Mucosa of descending colon (tissue), 3 donors: ENCODE measurements at regions not wholly inside any gene's neighbourhood (a gene's known extent, or its start where the extent isn't known, plus 50 kb on each side); places are given as distances from the start of the nearest gene placed in this dataset.

Experiments used
- ATAC-seq: fragments of 200-7000 bp; cut with Tn5 transposase; one replicate; pipeline ENCODE4 v1.9.1; 2020; ENCODE audit warnings: mild to moderate bottlenecking, moderate library complexity
- DNase-seq, 3 donors: peaks; one replicate each; pipeline ENCODE4 v3.0.0-alpha.2; 2020
- H3K36me3 ChIP-seq: fragments of 200-600 bp; one replicate; pipeline ENCODE4 v1.8.0; 2021; ENCODE audit warnings: low read depth, mild to moderate bottlenecking
- H3K4me1 ChIP-seq: fragments of 200-600 bp; one replicate; pipeline ENCODE4 v1.8.0; 2021; ENCODE audit warnings: low read depth, mild to moderate bottlenecking
- H3K4me3 ChIP-seq: fragments of 200-600 bp; one replicate; pipeline ENCODE4 v1.8.0; 2021; ENCODE audit warnings: mild to moderate bottlenecking
- H3K9me3 ChIP-seq: fragments of 200-600 bp; one replicate; pipeline ENCODE4 v1.8.0; 2021; ENCODE audit warnings: mild to moderate bottlenecking
- intact Hi-C, 2 donors: fragments of 100-400 bp; cut with DNase I in 1 of 2; cut with micrococcal nuclease in 1 of 2; formaldehyde crosslinking; loops; one replicate each; pipeline versions ENCODE4 v1.11.0 to v1.11.1; 2022; cut with DNase I, micrococcal nuclease
- TF ChIP-seq, protein P1 (sequence below): fragments of 200-600 bp; IDR thresholded peaks from one replicate; pipeline ENCODE4 v1.8.0; 2022; ENCODE audit warnings: antibody characterized with exemption, mild to moderate bottlenecking
- donor health status: DM: no; HTN: no; CAD: no; lungs with moderate emphysema.
- donor health status: DM: no; HTN: no; CAD: no.
- donor health status: DM: no; HTN: yes; CAD: no.

DNA sequence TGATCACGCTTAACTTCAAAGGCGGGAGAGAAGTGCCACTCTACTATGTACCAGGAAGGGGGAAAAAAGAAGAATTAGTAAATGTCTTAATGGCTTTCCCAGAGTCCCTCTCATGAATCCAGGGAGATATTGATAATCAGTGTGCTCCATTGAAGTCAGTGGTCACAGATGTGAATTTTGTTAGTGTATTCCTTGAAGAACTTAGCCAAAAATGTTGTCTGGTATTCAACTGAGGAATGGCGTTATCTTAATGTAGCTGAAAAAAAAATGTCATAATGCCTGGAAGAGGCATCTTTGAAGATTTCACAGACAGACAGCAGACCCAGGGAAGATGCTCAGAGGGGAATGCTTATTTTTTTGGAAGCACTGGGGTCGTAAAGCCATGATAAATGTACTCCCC, 250.4 kb downstream of the WDR11 start:
- H3K4me1 ChIP-seq, result no peaks in the 10 kb centered on the region
- no peak for ATAC-seq
- H3K9me3 ChIP-seq, result no peaks in the 10 kb centered on the region
- no peak for DNase-seq
- intact Hi-C loops, result no loop called here
- no peaks in the 10 kb centered on the region for H3K36me3 ChIP-seq
- TF ChIP-seq, protein P1, sequence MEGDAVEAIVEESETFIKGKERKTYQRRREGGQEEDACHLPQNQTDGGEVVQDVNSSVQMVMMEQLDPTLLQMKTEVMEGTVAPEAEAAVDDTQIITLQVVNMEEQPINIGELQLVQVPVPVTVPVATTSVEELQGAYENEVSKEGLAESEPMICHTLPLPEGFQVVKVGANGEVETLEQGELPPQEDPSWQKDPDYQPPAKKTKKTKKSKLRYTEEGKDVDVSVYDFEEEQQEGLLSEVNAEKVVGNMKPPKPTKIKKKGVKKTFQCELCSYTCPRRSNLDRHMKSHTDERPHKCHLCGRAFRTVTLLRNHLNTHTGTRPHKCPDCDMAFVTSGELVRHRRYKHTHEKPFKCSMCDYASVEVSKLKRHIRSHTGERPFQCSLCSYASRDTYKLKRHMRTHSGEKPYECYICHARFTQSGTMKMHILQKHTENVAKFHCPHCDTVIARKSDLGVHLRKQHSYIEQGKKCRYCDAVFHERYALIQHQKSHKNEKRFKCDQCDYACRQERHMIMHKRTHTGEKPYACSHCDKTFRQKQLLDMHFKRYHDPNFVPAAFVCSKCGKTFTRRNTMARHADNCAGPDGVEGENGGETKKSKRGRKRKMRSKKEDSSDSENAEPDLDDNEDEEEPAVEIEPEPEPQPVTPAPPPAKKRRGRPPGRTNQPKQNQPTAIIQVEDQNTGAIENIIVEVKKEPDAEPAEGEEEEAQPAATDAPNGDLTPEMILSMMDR, result no peak
- no peak overlapping the region for H3K4me3 ChIP-seq

- Histone ChIP-seq H3K4me1 (no peaks in the 10 kb centered on the region), H3K4me3 (no peak overlapping the region), H3K9me3 (no peaks in the 10 kb centered on the region), H3K36me3 (no peaks in the 10 kb centered on the region)
- no peak for ATAC-seq
- TF ChIP-seq, protein P1, result no peak
- DNase-seq, result no peak
- intact Hi-C loops, result no loop called here
Observed at GRCh38 chr10:121102706-121103105, 251.5 kb downstream of the WDR11 start.

DNA sequence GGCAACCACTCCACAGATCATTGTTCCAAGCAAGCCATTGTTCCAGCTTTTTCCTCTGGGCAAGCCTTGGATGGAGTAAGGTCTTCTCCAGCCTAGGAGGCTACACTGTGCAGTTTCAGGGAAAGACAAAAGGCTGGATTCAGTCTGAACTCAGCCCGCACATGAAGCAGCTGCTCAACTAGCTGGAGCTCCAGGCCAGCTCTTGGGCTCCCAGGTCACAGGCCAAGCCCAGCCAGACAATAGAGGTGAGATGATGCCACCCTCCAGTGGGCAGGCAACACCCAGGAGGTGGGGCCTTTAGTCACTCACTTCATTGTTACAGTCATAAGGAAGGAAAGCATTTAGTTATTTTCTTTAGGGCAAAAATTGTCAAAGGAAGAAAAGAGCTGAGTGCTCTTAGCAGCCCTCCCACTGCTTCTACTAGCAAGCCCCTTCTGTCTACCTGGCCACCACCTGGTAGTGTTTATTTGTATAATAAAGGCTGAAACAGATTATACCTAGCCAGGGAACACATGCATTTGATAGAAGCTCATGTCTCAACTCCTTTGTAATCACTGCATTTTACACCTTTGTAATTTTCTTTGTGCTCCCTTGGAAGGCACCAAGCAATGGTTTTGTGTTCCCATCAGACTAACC, 253.4 kb downstream of the WDR11 start:
- TF ChIP-seq, protein P1, result no peak
- no peaks in the 10 kb centered on the region for H3K36me3 ChIP-seq
- intact Hi-C loops, result no loop called here
- DNase-seq (peak; percentile 58 to 60 (median 60)), ATAC-seq (peak; percentile 99)
- H3K9me3 ChIP-seq, result no peaks in the 10 kb centered on the region
- H3K4me3 ChIP-seq, result no peak overlapping the region
- no peaks in the 10 kb centered on the region for H3K4me1 ChIP-seq

DNA sequence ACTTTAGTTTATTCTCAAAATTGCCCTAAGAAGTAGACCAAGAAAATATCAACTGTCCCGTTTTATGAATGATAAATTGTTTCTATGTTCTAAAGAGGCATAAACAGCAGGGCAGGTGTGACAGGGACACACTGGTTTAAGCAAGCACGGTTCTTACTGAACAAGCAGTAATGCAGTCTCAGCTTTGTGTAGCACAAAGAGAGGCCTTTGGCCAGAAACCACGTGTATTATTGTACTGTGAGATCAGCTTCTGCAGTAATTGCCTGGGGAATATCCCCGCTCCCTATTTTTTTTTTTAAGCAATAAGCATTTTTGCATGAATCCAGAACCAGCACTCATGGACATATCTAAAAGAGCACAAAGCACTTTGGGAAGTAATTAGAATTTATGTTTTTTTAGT, 255.4 kb downstream of the WDR11 start:
- Histone ChIP-seq H3K9me3 (no peaks in the 10 kb centered on the region), H3K4me1 (no peaks in the 10 kb centered on the region), H3K4me3 (no peak overlapping the region), H3K36me3 (no peaks in the 10 kb centered on the region)
- TF ChIP-seq, protein P1, result no peak
- no peak for ATAC-seq
- intact Hi-C loops, result no loop called here
- no peak for DNase-seq

- ATAC-seq (no peak), DNase-seq (no peak)
Observed at GRCh38 chr10:121108051-121108450, 256.9 kb downstream of the WDR11 start.

More at GRCh38 chr10:121108051-121108450, 256.9 kb downstream of the WDR11 start:
- TF ChIP-seq, protein P1, result no peak
- intact Hi-C loops, result no loop called here
- Histone ChIP-seq H3K36me3 (no peaks in the 10 kb centered on the region), H3K4me1 (no peaks in the 10 kb centered on the region), H3K4me3 (no peak overlapping the region), H3K9me3 (no peaks in the 10 kb centered on the region)
